NCI-H748 (cell line): ENCODE measurements at regions not wholly inside any gene's neighbourhood (a gene's known extent, or its start where the extent isn't known, plus 50 kb on each side); places are given as distances from the start of the nearest gene placed in this dataset.
A peak's percentile ranks its signal among the peaks of the same experiment; 100 is the strongest.

ENCODE experiments used
- DNase-seq: peaks from one replicate; lab custom pipeline; 2025; ENCODE audit not compliant: unreplicated experiment; lab: John Stamatoyannopoulos, UW

DNA sequence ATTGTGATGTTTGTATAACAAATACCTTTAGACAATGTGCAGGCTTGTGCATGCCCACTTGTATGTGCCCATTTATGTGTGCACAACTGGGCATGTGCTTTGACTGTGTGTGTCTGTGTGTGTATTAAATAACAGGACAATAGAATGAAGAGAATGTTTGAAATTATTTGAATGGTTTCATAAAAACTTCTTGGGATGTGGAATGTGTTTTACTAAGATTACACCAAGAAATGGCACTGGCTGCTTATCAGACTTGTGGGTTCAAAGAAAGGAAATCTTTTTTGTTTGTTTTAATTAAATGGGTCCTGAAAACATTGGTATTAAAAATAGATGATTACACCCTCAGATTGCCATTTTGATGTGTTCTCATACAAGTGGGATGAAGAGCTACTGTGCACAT is 191.6 kb upstream of the CCN2 start:
- DNase-seq: no peak

DNA sequence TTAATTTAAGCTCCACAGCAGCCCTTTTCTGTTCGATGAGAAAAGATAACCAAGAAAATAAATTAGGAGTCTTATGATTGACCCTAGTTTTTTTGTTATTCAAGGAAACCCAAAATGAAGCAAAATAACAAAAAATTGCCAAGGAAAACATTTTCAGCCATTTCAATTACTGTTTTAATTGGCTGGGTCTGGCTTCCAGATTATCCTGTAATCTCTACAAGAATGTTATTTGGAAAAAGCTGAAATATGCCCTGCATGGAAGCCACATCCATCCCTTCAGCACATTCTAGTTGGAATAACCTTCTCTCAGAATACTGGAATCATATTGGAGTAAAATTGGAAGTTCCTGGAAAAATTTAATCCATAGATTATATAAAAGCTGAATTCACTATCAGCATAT is 191.1 kb upstream of the CCN2 start:
- DNase-seq: no peak

DNA sequence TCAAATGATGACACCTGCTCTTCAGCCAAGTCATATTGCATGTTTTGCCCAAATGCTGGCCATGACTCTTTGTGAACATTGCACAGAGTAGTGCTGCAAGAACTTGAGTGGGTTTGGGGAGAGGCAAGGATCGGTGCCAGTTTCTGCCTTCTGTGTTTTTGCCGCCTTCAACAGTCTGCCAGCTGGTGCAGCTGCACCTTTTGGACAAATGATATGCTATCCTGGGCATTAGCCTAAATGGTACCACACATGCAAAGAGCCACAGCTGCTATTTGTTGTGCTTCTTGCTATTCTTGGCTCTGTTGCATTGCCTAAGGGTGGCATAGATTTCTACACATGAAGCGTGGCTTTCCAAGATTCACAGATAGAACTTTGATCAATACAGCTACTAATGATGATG is 189.0 kb upstream of the CCN2 start:
- DNase-seq: no peak

DNA sequence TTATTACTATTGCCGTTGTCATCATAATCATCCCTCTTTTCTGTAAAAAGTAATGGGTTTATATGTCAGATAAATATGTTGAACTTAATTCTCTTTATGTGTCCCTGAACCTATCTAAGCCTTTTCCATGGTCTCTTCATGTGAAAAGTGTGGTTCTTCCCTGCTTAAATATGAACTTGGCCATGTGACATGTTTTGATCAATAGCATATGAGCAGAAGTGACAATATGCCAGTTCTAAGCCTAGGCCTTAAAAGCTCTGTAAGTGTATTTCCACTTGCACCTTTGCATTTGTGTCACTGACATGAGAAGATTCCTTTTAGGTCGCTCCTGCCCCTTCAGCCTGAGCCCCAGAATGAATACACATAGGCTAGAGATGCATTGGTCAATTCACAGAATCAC is 188.4 kb upstream of the CCN2 start:
- no peak for DNase-seq

DNA sequence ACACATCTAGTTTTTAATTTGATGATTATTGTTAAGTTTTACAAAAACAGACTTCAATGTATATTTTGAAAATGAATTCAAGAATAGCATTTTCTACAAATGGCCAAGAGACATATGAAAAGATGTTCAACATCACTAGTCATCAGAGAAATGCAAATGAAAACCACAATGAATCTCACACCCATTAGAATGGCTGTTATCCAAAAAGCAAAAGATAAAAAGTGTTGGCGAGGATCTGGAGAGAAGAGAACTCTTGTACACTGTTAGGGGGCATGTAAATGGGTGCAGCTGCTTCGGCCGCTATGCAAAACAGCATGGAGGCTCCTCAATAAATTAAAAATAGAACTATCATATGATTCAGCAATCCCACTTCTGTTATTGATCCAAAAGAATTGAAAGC is 185.8 kb upstream of the CCN2 start:
- DNase-seq: no peak

DNA sequence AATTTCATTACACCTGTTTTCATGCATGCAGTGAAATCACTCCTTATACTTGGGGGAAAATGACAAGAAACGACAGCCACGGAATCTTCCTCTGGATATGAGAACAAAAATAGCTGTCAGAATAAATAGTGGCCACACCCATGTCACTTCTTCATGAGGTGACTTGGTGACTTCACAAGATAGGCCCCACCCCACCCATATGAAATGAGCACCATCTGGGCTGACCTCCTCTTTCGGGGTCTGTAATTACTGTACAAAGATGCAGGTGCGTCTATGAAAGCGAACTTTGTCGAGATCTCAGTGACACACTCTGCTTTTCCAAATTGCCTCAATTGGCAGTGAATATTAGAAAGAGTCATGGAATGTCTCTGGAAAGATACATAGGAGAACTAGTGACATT is 184.2 kb upstream of the CCN2 start:
- no peak for DNase-seq

DNA sequence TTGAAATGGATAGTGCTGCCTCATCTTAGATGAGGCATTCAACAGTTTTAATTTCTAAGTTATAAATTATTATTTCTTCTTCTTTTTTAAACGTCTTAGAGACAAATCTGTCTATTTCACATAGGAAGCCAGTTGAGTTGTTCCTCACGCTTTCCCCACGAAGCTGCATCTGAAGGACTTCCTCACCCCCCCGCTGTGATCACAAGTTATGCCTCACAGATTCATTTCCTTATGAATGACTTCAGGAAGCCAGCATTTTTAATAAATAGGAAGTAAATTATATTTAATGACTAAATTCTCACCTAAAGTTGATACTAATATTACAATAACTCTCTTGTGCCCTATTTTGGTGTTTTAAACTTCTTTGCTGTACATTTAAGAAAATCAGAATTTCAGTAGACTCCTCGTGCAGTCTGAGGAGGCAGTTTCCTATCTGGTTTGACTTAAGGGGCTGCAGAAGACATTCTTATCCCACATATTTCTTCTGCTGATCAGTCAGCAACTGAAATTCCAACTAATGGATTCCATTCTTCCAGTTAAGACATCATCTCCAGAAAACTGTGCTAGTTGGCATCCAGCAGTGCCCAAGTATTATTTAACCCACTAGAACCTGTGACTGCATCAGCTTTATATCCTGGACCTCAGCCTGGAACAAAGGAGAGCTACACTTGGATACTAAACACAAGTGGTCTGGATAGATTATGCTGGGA is 182.7 kb upstream of the CCN2 start:
- DNase-seq: no peak

DNA sequence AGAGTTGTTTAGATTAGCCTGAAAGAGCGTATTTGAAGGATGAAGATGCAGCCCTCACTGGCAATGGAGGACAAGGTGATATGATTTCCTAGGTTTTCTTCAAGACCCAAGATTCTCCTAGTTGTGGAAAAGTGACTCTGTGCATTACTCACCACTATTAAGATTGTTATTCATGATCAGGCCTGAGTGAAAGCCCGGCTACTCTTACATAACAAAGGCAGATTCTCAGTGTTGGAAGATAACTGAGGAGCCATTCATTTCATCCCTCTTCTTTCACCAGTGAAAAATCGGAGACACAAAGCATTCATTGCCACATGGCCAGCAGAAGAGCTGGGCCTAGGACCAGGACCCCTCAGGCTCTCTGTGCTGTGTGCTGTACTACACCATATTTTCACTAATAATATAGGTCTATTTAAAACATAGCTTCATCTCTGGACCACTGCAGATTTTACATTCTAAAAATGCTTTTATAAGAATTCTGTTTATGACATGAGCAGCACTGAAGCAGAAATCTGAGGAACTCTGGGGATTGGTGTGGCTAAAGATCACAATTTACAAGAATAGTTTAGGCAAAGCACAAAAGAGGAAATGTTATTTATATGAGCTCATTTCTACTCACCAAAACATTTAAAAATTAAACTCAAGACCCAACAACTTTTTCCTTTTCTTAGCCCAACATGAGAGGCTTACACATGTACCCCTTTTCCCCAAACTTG is 181.9 kb upstream of the CCN2 start:
- DNase-seq: no peak

DNA sequence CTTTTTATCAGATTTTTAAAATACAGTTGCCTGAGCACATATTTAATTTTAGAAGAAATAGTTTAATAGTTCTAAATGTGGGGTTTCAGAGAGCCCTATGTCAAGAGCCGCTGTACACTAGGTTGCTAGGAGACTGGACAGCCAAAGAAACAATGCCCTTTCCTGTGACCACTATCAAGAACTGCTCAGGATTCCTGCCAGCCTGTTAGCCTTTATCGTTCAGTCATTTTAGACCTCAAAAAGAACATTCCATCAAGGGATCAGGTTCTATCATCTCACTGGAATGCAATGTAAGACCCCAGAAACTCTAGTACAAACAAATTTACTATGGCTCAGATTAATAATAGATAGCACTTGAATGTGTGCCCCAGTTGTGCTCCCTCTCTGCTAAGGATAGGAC is 181.2 kb upstream of the CCN2 start:
- DNase-seq: no peak

DNA sequence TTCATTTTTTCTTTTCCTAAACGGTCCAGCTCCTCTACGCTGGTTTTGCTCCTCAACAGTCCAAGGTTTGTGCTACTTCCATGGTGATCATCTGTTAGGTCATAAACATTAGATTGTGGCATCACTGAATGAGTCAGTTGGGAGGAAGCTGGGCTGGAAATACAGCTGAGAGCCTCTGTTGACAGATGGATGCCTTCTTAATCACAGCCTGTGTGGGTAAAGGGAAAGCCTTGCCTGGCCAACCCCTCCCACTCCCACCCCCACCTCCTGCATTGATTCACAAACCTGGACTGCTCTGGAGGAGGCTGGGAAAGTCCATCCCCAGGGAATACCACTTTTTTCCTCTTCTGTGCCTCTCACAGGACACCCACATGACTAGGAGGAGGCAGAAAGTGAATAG is 180.6 kb upstream of the CCN2 start:
- peak; percentile 22 for DNase-seq

DNA sequence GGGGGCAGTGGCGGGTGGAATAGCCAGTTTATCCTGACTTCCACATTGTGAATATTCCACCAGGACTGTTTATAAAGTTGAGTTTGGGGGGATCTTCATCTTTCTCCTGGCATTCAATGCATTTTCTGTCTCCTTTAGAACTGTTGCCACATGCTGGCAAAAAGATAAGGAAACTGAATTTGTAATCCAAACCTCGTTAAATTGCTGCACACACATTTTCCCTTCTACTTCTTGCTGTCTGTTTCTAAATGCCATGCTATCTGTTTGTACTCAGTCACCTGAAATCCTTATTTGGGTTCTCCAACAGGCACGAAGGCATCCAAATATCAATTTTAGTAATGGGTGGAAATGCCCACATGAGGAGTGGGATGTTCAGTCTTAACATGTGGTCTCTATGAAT is 180.2 kb upstream of the CCN2 start:
- no peak for DNase-seq

DNA sequence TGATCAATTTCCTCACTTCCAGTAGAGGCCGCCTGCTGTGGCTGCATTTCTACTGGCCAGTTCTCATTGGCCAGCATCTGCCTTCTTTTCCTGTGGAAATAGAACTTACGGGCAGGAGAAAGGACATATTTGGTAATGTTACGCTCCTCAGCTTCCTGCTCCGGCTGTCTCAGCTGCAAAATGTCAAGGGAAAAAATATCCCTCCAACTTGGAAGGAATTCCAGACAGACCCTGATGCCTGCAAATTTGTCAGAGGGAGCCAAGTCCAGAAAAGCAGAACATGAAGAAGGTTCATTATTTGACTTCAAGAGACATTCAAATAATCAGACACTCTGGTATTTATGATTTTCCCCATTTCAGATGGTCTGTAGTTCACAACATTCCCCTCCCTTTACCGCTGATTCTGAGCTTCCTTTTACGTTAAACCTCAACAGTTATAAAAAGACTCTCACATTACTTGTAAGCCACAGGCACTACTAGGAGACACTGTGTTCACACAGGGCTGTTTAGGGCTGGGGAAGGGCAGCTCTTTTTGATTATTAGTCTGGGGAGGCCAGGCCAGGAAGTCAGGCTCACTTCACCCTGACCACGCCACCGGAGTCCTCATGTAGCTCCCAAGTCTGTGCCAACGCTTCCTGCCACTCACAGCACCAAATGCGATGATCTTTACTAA is 179.6 kb upstream of the CCN2 start:
- no peak for DNase-seq

DNA sequence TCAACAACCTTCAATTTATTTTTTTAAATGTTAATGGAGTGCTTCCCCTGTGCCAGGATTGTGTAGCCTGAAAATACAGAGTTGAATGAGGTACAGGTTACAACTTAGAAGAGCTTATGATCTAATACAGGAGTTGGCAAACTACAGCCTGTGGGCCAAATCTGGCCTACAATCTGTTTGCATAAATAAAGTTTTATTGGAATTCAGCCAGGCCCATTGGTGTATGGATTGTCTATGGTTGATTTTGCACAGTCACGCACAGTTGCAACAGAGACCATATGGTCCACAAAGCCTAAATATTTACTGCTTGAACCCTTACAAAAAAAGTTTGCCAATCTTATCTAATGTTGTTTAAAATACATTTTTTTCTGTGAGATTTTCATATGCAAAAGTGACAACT is 177.3 kb upstream of the CCN2 start:
- DNase-seq: no peak

DNA sequence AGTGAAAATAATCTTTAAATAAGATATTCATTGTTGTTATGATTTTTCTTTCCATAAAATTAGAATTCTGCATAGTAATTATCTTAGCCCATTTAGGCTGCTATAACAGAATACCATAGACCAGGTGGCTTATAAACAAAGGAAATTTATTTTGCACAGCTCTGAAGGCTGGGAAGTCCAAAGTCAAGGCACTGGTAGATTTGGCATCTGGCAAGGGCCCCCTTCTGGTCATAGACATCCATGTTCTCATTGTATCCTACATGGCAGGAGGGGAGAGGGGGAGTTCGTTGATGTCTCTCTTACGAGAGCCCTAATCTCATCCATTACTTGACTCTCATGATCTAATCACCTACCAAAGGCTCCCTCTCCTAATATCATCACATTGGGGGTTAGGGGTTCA is 175.0 kb upstream of the CCN2 start:
- DNase-seq: no peak

DNA sequence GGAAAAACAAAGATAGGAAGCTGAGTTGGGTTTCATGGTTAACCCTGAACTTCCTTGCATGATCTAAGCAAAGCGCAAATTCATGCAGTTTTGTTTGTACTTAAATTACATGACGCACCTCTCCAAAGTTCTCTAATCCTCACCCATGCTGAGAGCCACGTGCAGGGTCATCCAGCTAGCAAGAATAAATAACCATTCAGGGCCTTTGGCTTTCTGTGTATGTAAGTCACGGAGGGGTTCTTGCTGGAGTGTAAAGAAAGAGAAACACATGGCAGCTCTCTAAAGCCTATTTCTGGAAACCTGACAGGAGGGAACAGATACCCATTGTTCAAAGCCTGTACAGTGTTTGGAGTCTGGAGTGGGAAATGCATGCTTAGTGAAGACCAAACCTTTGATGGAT is 171.7 kb upstream of the CCN2 start:
- peak; percentile 17 for DNase-seq

DNA sequence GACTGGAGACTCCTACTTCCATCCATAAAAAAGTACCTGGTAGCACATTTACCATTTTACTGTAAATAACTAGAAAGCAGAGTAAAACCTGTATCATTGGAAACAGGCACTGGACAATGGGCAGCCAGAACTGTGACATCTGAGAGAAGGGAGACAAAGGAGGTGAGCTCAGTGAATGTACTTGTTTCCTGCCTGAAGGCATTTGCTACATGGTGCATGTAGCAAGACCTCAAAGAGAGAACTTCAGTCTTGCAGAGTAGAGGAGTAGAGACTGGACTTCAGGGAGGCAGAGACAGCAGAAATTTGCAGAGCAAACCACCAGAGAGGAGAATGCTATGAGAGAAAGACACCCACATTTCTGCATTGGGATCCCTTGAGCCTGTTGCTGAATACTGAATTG is 171.0 kb upstream of the CCN2 start:
- no peak for DNase-seq

DNA sequence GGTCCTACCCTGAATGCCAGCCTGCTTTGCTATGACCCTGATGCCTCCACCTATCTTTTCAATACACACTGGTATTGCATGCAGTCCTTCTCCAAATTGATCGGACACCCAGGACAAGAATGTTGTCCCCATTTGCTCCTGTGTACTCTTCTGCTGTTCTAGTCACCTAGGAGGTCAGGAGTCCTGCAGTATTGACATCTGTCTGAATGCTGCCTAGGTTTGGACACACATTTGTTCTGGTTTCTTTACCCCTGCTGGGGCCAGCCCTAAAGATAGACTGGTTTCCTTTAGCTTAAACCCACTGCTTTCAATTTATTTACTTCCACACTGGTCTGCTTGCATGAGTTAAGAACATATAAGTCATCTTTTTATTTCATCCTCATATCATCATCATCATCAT is 167.0 kb upstream of the CCN2 start:
- no peak for DNase-seq

DNA sequence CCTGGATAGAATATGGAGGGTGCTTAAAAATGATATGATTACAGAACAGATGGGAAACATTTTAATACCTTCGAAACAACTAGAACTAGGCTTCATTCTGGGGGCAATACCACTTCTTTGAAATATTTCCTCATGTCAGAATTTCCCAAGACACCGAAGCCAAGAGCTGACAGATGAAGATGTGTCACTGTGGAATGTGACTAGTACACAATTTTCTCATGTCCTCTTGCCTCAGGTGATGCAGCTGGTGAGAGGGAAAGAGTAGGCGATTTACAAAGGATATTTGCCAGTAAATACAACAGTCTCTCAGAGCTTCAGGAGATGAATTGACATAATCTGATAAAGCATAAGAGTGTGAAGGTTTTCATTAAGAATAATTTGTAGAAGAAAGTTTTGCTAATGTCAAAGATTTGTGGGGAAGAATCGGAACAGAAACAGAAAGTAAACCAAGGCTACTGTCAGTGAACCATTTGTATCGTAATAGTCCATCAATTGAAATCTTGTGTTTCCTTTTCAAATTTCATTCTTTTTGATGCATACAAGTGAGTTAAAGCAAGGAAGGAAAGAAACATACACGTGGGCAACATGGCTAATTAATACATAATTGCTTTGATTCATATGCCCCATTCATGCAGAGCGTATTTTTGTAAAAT is 164.7 kb upstream of the CCN2 start:
- no peak for DNase-seq

DNA sequence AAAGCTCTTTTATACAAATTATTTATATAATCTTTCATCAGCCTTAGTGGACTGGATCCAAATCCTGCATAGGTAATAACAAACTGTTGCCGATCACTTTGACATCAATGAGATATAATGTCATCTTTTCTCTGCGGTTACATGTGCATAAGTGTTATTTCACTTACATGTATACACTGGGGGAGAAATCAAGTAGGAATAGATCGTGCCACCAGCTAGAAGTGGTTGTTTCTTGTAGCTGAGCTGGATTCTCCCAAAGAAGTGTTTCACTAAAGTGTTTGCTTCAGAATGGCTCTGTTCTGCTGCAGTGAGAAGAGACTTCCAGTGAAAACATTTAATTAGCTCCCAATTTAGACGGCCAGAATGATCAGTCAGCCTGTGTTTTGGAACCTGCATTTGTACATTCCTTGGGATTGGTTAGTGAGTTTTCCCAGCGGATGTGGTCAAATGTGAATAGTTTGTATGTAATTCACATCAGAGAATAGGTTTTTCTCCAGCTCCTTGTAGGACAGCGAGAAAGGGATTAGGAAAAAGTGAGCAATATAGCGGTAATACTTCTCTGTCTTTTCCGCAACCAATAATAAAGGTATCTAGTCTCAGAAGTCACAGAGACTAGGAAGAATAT is 163.1 kb upstream of the CCN2 start:
- DNase-seq: no peak

DNA sequence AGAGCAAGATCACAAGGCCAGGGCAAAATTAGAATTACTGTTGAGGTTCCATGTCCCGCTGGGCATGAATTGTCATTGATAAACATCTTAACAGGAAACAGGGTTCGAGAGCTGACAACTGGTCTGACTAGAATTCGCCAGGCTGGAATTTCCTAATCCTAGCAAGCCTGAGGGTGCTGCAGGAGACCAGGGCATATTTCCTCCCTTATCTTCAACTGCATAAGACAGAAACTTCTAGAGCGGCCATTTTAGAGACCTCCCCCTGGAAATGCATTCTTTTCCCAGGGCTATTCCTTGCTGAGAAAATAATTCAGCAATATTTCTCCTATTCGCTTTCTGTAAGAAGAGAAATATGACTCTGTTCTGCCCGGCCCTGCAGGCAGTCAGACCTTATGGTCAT is 158.6 kb upstream of the CCN2 start:
- DNase-seq: peak; percentile 1

DNA sequence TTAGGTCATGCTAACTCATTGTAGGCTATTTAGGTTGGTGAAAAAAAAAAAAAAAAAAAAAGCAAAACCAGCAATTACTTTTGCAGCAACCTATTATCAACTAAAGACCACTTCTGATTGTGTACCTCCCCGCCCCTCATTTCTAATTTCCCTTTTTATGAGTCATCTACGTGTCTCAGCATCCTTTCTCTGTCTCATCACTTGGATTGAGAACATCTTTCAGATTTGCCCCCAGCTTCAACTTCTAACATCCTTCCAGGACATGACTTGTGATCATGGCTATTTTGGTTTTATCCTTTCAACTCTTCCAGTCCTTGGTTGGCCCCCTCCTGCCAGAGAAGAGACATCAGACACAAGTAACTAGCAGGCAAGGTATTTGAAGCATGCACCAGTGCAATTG is 156.7 kb upstream of the CCN2 start:
- DNase-seq: no peak

DNA sequence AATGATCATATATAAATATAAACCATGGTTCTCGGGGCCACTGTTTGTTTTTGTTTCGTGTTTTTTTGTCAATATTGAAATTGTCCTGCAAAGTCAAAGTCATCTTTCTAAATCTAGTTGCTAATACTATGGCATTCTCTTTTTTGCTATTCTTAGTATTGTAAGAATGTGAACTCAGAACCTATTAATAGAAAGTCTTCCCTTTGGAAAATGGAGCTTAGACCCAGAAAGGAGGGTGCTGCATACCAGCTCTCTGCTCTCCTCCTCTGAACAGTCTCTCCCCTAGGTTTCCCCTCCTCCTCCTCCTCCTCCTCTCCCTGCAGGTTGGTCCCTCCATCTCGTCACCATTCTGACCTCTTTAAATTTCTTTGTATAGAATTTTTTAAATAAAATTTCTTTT is 150.4 kb upstream of the CCN2 start:
- DNase-seq: no peak
